Activated CD4-positive, alpha-beta T cell treated with anti-CD3 and anti-CD28 coated beads for 4 hours (primary cell): ENCODE measurements at regions not wholly inside any gene's neighbourhood (a gene's known extent, or its start where the extent isn't known, plus 50 kb on each side); places are given as distances from the start of the nearest gene placed in this dataset.
"Not testable (repeated sequence)": the region's sequence is repeated elsewhere in the genome, so short reads cannot be mapped to it uniquely, and the experiment has no call there.

Experiments used
- DNase-seq, 2 donors: peaks; one replicate each; pipeline ENCODE4 v3.0.0-alpha.2; 2020

DNA sequence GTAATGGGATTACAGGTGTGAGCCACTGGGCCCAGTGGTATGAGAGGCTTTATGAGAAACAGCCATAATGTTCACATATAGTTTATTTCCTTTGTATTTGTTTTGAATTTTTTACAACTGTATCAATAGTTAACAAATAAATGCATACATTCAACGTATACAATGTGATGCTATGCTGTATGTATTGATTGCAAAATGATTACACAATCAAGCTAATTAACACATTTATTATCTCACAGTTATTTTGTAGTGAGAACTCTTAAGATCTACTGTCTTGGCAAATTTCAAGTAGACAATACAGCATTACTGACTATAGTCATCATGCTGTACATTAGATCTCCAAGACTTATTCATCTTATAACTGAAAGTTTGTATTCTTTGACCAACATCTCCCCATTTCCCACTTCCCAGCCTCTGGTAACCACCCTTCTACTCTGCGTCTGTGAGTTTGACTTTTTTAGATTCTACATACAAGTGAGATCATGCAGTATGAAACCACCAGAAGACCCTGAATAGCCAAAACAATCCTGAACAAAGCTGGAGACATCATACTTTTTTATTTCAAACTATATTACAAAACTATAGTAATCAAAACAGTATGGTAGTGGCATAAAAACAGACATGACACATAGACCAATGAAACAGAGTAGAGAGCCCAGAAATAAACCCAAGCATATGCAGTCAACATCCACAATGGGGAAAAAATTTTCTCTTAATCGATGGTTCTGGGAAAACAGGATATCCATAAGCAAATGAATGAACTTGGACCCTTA is 157.2 kb upstream of the RREB1 start:
- no peak for DNase-seq

DNA sequence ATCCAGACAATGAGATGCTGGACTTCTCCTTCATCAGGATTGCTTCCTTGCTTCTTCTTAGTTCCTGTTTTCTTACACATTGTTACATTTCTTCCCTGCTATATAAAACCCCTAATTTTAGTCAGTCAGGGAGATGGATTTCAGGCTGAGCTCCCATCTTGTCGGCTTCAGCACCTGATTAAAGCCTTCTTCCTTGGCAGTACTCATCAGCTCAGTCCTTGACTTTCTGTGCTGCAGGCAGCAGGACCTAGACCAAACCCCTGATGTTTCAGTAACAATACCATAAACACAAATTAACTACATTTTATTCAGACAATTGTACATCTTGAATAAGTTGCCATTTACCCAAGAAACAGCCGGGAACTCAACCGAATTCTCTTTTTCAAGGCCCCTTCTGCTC is 156.4 kb upstream of the RREB1 start:
- no peak for DNase-seq

DNA sequence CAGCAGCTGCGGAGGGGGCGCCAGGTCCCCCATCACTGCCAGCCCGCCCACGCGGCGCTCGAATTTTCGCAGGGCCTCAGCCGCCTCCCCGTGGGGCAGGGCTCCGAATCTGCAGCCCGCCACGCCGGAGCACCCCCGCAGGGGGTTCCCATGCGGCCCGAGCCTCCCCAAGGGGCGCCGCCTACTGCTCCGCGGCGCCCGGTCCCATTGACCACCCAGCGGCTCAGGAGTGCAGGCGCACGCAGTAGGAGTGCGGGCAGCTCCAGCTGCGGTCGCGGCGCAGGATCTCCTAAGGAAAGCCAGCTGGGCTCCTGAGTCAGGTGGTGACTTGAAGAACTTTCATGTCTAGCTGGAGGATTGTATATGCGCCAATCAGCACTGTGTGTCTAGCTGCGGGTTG is 155.3 kb upstream of the RREB1 start:
- no peak for DNase-seq

DNA sequence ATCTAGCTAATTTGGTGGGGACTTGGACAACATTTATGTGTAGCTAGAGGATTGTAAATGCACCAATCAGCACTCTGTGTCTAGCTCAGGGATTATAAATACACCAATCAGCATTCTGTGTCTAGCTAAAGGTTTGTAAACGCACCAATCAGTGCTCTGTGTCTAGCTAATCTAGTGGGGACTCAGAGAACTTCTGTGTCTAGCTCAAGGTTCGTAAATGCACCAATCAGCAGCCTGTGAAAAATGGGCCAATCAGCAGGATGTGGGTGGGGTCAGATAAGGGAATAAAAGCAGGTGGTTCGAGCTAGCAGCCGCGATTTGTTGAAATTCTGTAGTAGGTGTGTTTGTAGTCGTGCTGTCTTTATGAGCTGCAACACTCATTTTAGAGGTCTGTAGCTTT is 154.8 kb upstream of the RREB1 start:
- DNase-seq: not testable (repeated sequence)

DNA sequence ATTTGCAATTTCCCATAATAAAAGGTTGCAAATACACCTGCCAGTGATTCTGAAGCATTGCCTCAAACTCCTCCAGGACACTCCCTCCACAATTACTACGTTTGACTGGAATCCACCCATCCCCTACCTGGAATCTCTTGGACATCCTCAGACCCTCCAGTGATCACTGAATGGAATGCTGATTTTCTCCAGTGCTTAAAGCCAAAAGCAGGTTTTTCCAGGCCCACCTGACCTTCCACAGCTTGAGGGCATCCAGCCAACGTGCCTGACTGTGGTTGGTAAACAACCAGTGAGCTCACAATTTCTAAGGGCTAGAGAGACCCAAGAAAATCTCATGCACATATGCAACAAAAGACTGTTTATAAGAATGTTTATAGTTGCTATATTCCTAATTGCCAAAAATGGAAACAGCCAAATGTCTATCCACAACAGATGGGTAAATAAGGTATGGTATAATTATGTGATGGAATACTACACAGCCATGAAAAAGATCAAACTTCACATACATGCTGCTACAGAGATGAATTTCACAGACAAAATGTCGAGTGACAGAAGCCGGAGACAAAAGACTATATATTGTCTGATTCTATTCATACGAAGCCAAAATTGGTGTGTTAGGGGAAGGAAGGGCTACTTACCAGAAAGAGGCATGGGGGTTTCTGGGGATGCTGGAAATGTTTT is 147.1 kb upstream of the RREB1 start:
- DNase-seq: no peak

DNA sequence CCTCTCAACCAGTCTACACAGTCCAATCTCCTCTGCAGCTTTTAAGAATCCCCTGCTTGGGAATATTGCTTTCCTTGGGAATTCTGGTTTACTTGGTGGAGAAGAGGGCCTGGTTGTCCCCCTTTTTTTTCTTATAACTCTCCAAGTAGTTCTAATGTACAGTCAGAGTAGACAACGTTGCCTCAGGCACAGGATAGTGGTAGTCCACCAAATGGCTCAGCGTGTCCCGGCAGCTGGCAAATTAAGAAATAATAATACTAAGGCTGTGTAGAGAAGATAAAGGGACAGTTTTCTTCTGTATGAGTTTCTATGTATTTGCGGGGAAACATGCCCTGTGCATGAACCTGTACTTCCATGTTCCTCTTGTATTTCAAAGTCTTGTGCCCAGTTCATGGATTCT is 145.7 kb upstream of the RREB1 start:
- DNase-seq: no peak

DNA sequence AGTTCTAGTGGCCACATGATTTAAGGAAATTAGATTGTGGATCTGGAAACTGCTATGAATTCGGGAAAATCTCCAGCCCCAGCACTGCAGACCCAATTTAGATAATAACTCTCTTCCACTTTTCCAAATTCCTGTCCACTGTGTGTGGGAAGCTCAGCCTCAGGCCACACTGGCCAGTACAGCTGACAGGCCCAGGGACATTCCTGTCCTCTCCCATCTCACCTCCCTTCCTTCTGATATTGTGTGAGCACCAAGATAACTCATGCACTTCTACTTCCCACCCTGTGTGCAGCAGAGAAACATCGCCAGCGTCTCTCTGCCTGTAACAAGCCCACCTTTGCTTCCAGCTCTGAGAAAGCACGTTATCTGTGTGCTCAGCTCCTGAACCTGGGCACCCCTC is 145.1 kb upstream of the RREB1 start:
- no peak for DNase-seq

DNA sequence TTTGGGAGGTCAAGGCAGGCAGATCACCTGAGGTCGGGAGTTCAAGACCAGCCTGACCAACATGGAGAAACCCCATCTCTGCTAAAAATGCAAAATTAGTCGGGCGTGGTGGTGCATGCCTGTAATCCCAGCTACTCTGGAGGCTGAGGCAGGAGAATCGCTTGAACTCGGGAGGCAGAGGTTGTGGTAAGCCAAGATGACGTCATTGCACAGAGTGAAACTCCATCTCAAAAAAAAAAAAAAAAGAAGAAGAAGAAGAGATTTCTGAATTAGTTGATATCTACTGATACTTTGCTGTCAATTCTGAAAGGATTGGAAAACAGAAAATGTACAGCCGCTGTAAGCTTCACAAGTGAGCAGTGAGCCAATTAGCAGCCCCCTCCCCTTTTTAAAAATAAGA is 144.4 kb upstream of the RREB1 start:
- DNase-seq: not testable (repeated sequence)

DNA sequence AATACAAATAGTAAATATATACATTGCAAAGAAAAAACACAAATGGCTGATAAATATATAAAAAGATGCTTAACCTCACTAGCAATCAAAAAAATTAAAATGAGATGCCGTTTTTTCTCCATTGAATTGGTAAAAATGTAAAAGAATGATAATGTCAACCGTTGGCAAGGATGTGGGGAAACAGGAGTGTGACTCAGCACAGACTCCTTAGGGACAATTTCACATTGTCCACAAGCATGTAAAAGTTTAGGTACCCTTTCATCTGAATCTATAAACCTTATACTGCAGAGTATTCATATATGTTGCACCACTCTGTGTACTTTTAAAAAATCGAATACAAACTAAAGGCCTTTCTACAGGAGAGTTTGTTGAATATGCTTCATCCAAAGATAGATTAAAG is 143.1 kb upstream of the RREB1 start:
- DNase-seq: no peak

DNA sequence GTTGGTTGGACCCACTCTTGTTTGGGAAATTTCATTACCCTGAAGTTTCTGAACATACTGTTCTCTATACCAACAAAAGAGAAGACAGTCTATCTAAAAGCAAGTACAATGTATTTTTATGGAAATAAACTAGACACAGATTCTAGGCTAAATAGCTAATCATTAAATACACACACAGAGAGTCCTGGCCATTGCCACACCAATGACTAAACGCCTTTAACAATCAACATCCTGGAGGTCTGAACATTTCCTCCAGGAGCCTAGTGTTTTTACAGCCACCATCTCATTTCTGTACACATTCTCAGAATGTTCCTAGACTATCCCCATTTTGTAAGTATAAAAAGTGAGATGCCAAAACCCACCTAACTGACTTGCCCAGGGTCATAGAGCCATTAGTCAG is 141.6 kb upstream of the RREB1 start:
- DNase-seq: no peak

DNA sequence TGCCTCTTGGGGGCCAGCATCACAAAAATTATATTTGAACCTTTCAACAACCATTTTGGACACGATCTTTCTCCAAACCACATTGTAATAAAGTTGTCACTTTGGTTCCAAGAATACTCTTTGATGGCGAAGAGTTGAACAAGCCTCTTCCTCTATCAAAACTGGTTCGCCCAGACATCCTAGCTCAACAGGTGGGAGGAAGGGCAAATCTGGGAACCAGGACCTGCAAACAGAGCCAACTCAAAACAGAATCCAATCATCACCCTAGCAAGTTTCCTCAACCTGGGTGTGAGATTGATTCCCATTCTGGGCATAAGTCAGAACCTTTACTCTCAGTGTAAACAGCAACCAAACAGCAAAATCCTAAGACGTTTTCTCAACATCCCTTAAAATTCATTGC is 141.2 kb upstream of the RREB1 start:
- DNase-seq: no peak

DNA sequence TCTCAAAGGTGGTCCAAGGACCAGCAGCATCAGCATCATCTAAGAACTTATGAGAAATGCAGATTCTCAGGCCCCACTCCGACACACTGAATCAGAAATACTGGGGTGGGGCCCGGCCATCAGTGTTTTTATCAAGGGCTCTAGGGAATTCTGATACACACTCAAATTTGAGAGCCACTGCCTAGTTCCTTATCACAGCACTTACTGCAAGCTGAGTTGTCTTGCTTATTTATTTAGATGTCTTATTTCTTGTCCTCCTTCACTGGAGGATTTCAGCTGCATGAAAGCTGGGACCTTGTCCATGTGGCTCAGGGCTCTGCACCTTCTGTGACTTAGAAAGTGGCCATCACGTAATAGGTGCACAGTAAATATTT is 139.4 kb upstream of the RREB1 start:
- DNase-seq: no peak

DNA sequence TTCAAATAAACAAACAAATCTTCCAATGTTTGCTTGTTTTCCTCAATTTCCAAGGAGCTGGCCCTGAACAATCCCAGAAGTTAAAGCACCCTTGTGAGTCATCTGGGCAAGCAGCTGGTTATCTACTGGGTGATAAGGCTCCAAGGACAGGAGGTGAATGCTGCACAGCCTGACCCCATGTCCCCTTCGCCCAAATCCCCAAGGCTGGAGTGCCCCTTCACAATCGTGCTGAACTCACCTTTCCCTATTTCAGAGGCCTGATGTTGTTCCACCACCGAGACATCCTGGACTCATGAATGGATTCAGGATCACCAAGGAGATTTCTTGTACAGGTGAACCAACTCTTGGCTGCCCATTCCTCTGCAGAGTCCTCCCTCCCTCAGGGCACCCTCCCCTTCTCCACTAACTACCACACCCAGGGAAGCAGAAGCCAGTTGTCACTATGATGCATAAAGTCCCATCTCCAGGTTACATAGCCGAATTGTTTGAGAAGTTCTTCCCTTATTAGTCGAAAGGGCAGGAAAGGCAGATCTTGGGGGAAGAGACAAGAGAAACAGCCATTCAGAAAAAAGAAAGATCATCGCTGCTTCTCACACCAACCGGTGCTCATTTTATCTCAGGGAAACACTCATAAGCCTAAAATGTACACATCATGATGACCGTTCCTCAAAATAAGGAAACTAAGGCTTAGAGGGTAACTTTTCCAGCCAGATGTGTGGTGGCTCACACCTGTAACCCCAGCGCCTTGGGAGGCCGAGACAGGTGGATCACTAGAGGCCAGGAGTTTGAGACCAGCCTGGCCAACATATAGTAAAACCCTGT is 138.8 kb upstream of the RREB1 start:
- DNase-seq: no peak

DNA sequence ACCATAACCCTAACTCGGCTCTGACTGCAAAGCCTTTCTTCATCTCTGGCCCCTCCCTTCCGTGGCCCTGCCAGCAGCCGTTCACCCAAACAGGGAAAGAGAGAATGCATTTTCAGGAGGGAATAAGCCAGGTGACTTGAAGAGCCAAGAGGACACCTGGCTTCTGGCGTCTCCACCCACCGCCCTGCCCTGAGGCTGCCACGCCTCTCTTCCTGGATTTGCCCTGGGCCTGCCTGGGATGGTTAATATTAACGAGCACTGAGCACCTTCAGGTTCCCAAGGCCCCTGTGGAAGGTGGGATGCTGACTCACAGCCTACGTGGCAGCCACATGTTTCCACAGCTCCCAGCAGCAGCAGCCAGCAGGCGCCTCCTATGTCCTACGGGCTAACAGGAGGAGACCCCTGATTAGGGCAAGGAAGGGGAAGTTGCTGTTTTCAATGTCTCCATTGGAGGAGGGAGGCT is 138.0 kb upstream of the RREB1 start:
- DNase-seq: no peak

DNA sequence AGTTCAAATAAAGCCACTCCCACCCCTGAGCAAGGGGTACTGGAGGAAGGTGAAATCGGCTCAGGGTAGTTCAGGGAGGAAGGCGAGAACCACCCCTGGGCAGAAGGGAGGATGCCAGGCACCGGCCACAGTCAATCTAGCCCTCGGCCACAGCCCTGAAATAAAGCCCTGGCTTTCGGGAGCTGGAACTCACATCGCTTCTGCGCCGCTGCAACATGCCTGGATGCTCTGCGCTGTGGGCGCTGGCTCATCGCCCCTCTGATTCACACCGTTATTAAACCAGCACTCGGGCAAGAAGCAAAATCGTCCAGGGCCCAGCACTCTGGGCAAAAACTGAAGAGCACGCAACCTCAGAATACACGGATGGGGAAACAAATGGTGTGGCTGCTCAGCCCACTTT is 136.9 kb upstream of the RREB1 start:
- DNase-seq: no peak

DNA sequence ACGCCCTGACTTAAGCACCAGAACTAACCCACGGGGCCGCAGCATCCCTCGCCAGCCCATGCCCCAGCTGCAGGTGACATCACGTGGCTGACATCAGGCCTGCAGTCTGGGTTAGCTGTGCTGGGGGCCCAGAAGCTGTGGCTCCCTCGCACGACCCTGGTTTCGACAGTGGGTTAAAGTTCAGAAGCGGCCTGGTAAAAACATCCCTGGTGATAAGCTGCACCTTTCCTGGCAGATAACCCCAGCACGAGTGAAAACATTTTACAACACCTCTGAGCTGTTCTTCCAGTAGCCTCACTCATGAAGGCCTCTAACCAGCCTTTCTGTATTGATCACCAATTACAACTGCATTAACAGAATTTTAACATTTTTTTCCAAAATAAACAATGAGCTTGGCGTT is 136.4 kb upstream of the RREB1 start:
- DNase-seq: no peak

DNA sequence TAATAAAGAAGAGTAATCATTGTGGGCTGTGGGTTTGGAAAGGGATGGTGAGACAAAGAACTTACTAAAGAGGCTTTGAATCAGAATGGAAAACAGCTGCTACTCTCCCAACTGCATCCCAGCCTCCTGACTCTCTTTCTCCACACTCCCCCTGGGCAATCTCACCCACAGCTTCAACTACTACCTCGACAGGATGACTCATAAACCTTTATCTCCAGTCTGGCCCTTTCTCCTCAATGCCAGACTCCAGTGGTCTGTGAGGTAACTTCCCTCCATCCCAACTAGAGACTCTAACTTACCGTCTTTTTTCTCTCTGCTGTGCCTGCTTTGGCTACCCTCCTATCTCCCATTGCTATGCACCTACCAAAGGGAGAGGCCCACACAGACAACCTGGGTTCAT is 135.3 kb upstream of the RREB1 start:
- no peak for DNase-seq

DNA sequence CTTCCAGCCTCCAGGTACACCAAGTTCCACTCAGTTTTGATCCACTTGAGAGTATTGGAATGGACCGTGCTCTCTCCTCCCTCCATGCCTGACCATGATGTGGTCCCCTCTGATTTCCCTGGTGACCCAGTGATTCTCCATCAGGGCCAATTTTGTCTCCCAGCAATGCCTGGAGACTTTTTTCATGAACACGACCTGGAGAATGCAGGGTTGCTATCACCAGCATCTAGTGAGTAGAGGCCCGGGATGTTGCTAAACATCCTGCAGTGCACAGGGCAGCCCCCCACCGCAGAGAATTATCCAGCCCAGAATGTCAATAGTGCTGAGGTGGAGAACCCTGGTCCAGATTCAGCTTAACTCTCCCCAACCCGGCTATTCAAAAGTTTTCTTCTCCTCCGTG is 134.0 kb upstream of the RREB1 start:
- no peak for DNase-seq

DNA sequence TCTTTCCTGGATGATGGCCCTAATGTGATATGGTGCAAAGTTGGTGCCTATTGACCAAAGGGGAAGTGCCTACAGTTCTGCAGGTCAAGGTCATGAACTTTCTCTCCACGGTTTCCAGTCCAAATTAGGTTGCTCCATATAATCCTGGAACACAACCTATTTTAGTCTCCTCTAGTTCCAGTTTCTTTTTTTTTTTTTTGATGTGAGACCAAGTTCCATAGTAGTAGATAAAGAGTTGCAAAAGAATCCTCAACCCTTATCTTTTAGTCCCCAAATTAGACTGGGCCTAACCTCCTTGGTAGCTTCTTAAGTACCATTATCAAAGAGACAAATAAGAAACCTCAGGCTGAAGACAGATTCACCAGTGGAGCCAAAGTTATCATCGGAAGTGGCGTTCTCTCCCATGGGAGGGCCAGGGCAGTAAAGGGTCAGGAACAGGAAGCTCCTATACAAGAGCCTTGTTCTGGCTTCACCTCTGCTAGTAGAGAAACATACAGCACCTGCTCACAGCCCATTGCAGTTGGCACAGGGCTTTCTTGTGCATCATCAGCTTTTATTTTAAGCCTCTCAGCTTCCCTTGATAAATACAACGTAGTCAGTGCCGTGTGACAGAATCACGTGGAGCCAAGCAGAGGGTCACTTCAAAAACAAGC is 132.2 kb upstream of the RREB1 start:
- no peak for DNase-seq

DNA sequence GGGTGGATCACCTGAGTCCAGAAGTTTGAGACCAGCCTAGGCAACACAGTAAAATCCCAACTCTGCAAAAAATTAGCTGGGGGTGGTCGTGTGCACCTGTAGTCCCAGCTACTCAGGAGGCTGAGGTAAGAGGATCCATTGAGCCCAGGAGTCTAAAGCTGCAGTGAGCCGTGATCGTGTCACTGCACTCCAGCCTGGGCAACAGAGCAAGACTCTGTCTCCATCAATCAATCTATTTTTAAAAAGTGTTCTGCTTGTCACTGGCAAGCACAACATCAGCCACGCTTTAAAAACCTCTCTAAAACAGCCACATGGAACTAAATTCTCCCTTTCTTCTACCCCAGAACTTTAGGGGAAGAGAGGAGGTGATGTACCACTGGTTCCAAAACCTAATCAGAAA is 131.6 kb upstream of the RREB1 start:
- DNase-seq: no peak

DNA sequence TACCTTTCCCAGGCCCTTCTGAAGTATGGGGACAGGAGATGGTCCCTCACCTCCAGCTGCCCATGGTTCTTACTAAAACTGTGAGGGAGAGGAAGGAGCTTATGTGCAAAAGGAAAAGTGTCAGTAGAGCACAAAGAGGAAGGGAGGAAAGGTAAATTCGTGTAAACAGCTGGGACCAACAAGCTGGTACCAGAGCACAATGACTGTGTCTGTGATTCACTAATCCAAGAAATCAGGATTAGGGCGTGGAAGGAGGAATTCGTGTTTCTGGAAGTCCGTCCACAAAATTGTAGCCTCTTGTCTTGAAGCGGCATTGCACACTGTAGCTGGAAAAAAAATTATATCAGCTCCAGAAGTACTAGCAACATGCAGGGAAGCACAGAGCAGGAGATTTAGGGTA is 129.0 kb upstream of the RREB1 start:
- no peak for DNase-seq

DNA sequence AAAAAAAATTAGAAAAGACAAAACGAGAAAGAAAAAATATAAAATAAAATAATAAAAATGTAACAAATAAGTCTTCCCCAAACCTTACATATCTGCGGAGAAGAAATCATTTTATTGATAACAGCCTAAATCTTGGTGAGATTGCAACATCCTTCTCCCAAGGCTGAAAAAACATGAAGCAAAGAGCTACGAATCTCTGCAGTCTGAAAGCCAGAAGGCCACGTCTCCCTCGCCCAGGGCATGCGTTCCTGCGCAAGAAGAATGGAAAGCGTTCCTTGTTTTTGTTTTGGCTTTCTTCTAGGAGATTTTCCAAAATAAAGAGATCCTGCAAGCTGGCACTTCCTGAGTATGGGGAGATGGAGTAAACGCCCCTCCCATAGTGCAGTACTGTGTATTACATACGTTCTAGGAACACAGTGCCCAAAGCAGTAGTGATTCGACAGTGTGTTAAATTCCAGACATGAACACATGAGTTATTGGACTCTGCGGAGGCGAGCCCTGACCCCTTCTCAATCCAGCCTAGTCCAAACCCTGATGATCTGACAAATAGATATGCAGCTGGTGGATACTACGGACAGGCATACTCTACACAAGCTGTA is 126.7 kb upstream of the RREB1 start:
- DNase-seq: no peak
